ENCODE measurements at regions not wholly inside any gene's neighbourhood (a gene's known extent, or its start where the extent isn't known, plus 50 kb on each side); places are given as distances from the start of the nearest gene placed in this dataset.

DNA sequence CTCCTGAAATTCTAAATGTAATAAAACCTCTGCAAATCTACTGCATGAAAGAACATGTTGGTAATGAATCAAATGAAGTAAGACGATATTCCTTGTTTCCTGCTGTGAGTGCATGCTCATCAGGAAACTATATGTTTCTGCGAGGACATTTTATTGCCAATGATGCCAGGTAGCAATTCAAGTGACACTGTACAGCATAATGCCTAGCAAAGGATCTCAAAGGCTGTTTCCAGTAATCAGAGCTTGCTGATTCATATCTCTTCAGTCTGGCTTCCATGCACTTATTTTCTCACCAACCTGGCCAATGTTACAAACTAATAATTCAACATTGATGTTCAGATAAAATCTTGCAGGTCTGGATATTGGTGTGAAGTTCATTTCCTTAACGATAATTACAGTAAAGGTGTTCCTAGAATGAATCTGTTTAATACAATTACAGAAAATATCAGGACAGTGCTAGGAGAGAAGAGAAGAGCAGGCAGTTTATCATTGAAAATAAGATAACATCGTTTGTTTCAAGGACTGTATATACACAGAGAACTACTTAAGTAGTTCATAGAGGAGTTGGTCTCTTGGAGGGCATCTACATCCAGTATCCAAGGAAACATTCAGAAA lies 568.5 kb upstream of the SOX11 start:
- Histone ChIP-seq H3K9me3 (ENCODE audit: insufficient read depth, low read length) (no peaks in the 10 kb centered on the region), H3F3A (ENCODE audit: insufficient read depth) (no peaks in the 10 kb centered on the region), H3K4me3 (ENCODE audit: insufficient read depth, low read length, poor library complexity, severe bottlenecking) (no peak overlapping the region)

DNA sequence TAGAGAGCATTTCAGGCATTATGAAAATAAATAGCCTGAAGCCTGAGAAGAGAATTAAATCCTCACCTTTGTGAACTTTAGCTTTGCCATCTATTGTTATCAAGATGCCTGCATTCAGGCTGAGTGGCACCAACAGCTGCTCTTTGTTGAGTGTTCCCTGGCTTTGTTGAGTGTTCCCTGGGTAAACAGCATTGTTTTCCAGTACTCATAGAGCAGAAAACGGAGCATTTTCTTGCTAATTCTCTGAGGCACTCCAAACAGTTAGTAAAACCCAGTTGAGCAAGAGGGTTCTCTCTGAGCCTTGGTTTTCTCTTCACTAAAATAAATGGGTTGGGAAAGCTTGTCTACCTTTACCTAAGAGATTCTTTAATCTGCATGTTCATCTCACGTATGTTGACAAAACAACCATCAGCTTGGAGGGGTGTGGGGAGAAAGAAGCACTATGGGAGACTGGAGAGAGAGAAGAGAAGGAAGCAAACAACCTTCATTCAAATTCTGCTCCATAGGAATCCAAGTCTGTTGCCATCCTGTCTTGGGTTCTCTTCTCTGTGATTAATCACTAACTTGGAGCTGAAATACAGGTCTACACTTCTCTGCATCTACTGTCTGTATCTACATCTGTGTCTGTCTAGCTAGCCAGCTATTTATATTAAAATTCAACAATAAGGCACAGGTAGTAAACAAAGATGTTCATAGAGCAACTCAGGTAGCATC lies 567.0 kb upstream of the SOX11 start:
- Histone ChIP-seq H3F3A (ENCODE audit: insufficient read depth) (no peaks in the 10 kb centered on the region), H3K36me3 (ENCODE audit: low read length) (no peaks in the 10 kb centered on the region), H3K9me2 (replicated peaks; ENCODE audit: insufficient read depth, low read length) (no peaks in the 10 kb centered on the region), H4K20me1 (ENCODE audit: low read depth, low read length) (no peaks in the 10 kb centered on the region), H3K4me3 (ENCODE audit: insufficient read depth, low read length, poor library complexity, severe bottlenecking) (no peak overlapping the region), H3K79me2 (ENCODE audit: insufficient read depth, low read length) (no peaks in the 10 kb centered on the region), H2AFZ (ENCODE audit: low read depth, low read length, severe bottlenecking) (no peak overlapping the region), H3K27ac (ENCODE audit: low read depth, low read length) (no peak overlapping the region), H3K4me2 (ENCODE audit: low read depth, low read length, poor library complexity, severe bottlenecking) (no peak overlapping the region), H3K9ac (ENCODE audit: low read length) (no peak overlapping the region), H3K27me3 (ENCODE audit: low read length) (no peaks in the 10 kb centered on the region), H3K9me3 (ENCODE audit: insufficient read depth, low read length) (no peaks in the 10 kb centered on the region)
- TF ChIP-seq EZH2phosphoT487 (conservative IDR thresholded peaks at IDR 0.05; ENCODE audit: low read length) = no peak
- TF ChIP-seq, protein P1, sequence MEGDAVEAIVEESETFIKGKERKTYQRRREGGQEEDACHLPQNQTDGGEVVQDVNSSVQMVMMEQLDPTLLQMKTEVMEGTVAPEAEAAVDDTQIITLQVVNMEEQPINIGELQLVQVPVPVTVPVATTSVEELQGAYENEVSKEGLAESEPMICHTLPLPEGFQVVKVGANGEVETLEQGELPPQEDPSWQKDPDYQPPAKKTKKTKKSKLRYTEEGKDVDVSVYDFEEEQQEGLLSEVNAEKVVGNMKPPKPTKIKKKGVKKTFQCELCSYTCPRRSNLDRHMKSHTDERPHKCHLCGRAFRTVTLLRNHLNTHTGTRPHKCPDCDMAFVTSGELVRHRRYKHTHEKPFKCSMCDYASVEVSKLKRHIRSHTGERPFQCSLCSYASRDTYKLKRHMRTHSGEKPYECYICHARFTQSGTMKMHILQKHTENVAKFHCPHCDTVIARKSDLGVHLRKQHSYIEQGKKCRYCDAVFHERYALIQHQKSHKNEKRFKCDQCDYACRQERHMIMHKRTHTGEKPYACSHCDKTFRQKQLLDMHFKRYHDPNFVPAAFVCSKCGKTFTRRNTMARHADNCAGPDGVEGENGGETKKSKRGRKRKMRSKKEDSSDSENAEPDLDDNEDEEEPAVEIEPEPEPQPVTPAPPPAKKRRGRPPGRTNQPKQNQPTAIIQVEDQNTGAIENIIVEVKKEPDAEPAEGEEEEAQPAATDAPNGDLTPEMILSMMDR (IDR thresholded peaks at IDR 0.05; ENCODE audit: insufficient read depth, low read length, poor library complexity, severe bottlenecking) = no peak

More for the DNA sequence above, 568.5 kb upstream of the SOX11 start:
- Histone ChIP-seq H3K36me3 (ENCODE audit: low read length) (no peaks in the 10 kb centered on the region), H3K4me2 (ENCODE audit: low read depth, low read length, poor library complexity, severe bottlenecking) (no peak overlapping the region), H3K79me2 (ENCODE audit: insufficient read depth, low read length) (no peaks in the 10 kb centered on the region), H3K9ac (ENCODE audit: low read length) (no peak overlapping the region), H4K20me1 (ENCODE audit: low read depth, low read length) (no peaks in the 10 kb centered on the region), H3K9me2 (replicated peaks; ENCODE audit: insufficient read depth, low read length) (no peaks in the 10 kb centered on the region), H3K27ac (ENCODE audit: low read depth, low read length) (no peak overlapping the region), H3K27me3 (ENCODE audit: low read length) (no peaks in the 10 kb centered on the region), H2AFZ (ENCODE audit: low read depth, low read length, severe bottlenecking) (no peak overlapping the region)
- TF ChIP-seq, protein P1 (IDR thresholded peaks at IDR 0.05; ENCODE audit: insufficient read depth, low read length, poor library complexity, severe bottlenecking) = no peak
- no peak for TF ChIP-seq EZH2phosphoT487 (conservative IDR thresholded peaks at IDR 0.05; ENCODE audit: low read length)

DNA sequence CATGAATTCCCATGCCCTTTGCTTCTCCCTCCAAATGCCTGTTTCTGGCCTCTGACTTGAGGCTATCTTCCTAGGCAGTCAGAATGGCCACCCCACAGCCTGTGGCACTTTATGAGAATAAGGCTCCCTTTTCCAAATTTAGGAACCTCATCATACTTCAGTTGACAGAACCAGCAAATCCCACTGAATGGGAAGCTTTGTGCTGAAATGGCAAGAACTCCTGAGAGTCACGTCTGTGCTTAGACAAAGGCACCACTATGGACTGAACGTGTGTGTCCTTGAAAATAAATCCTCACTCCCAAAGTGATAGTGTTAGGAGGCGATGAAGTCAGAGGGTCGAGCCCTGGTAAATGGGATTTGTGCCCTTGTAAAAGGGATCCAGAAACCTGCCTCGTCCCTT lies 559.9 kb upstream of the SOX11 start:
- no peak overlapping the region for H2AFZ ChIP-seq (ENCODE audit: low read depth, low read length, severe bottlenecking)
- no peaks in the 10 kb centered on the region for H3K36me3 ChIP-seq (ENCODE audit: low read length)
- no peaks in the 10 kb centered on the region for H4K20me1 ChIP-seq (ENCODE audit: low read depth, low read length)
- H3K9ac ChIP-seq (ENCODE audit: low read length) = no peak overlapping the region
- no peaks in the 10 kb centered on the region for H3K79me2 ChIP-seq (ENCODE audit: insufficient read depth, low read length)
- no peak overlapping the region for H3K27ac ChIP-seq (ENCODE audit: low read depth, low read length)
- H3K27me3 ChIP-seq (ENCODE audit: low read length) = no peaks in the 10 kb centered on the region
- no peaks in the 10 kb centered on the region for H3K9me3 ChIP-seq (ENCODE audit: insufficient read depth, low read length)
- no peaks in the 10 kb centered on the region for H3K9me2 ChIP-seq (replicated peaks; ENCODE audit: insufficient read depth, low read length)
- no peak overlapping the region for H3K4me2 ChIP-seq (ENCODE audit: low read depth, low read length, poor library complexity, severe bottlenecking)
- H3K4me3 ChIP-seq (ENCODE audit: insufficient read depth, low read length, poor library complexity, severe bottlenecking) = no peak overlapping the region
- TF ChIP-seq EZH2phosphoT487 (conservative IDR thresholded peaks at IDR 0.05; ENCODE audit: low read length) = no peak
- TF ChIP-seq, protein P1 (IDR thresholded peaks at IDR 0.05; ENCODE audit: insufficient read depth, low read length, poor library complexity, severe bottlenecking) = no peak
- H3F3A ChIP-seq (ENCODE audit: insufficient read depth) = no peaks in the 10 kb centered on the region
